ENCODE measurements at regions not wholly inside any gene's neighbourhood (a gene's known extent, or its start where the extent isn't known, plus 50 kb on each side); places are given as distances from the start of the nearest gene placed in this dataset.

DNA sequence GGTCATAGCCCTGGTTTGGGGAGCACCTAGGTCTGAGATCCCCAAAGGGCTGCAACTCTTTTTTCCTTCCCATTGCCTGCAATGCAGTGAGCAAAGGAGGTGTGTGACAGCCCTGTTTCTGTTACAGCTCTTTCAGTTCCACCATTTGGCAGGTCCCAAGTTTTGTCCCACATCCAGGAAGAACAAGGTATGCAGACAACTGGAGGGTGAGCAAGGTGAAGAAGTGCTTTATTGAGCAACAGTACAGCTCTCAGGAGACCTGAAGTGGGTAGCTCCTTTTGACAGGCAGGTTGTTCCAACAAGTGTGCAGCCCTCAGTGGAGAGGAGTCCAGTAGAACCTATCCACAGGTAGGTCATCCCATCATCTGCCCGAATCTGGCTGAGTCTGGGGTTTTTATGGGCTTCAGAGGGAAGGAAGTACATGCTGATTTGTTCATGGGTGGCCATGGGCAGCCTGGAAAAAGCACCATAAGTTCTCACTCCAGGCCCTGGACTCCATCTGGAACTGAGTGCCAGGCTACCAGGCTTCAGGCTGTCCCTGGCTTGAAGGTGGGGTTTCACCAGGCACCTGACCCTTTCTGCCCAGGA, 62.8 kb upstream of the NAV3 start:
- TF ChIP-seq, protein P1, sequence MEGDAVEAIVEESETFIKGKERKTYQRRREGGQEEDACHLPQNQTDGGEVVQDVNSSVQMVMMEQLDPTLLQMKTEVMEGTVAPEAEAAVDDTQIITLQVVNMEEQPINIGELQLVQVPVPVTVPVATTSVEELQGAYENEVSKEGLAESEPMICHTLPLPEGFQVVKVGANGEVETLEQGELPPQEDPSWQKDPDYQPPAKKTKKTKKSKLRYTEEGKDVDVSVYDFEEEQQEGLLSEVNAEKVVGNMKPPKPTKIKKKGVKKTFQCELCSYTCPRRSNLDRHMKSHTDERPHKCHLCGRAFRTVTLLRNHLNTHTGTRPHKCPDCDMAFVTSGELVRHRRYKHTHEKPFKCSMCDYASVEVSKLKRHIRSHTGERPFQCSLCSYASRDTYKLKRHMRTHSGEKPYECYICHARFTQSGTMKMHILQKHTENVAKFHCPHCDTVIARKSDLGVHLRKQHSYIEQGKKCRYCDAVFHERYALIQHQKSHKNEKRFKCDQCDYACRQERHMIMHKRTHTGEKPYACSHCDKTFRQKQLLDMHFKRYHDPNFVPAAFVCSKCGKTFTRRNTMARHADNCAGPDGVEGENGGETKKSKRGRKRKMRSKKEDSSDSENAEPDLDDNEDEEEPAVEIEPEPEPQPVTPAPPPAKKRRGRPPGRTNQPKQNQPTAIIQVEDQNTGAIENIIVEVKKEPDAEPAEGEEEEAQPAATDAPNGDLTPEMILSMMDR (IDR thresholded peaks at IDR 0.05; ENCODE audit: low read depth, low read length) = no peak
- TF ChIP-seq POLR2A (IDR thresholded peaks at IDR 0.05; ENCODE audit: extremely low read depth, insufficient read length) (no peak), MYC (IDR thresholded peaks at IDR 0.05; ENCODE audit: low read depth, low read length) (no peak)
